ENCODE measurements at regions not wholly inside any gene's neighbourhood (a gene's known extent, or its start where the extent isn't known, plus 50 kb on each side); places are given as distances from the start of the nearest gene placed in this dataset.
"Not testable (repeated sequence)": the region's sequence is repeated elsewhere in the genome, so short reads cannot be mapped to it uniquely, and the experiment has no call there.

- DNase-seq (ENCODE audit: low spot score): no peak
Observed at GRCh38 chr18:75739682-75740081, 312.2 kb upstream of the SMIM21 start.

GRCh38 chr18:75735291-75735690, 307.8 kb upstream of the SMIM21 start:
- no peak for DNase-seq (ENCODE audit: low spot score)

- DNase-seq (ENCODE audit: low spot score): no peak
Observed at GRCh38 chr18:75730249-75730648, 302.7 kb upstream of the SMIM21 start.

GRCh38 chr18:75728621-75729020, 301.1 kb upstream of the SMIM21 start:
- DNase-seq (ENCODE audit: low spot score): no peak

- DNase-seq (ENCODE audit: low spot score): peak; percentile 8
Observed at GRCh38 chr18:75727456-75727855, 300.0 kb upstream of the SMIM21 start.

- no peak for DNase-seq (ENCODE audit: low spot score)
Observed at GRCh38 chr18:75723521-75724340, 296.2 kb upstream of the SMIM21 start.

GRCh38 chr18:75714766-75715165, 287.3 kb upstream of the SMIM21 start:
- no peak for DNase-seq (ENCODE audit: low spot score)

- not testable (repeated sequence) for DNase-seq (ENCODE audit: low spot score)
Observed at GRCh38 chr18:75712124-75712867, 284.8 kb upstream of the SMIM21 start.

GRCh38 chr18:75700561-75700960, 273.1 kb upstream of the SMIM21 start:
- DNase-seq (ENCODE audit: low spot score): no peak

GRCh38 chr18:75698861-75699260, 271.4 kb upstream of the SMIM21 start:
- DNase-seq (ENCODE audit: low spot score): no peak

- DNase-seq (ENCODE audit: low spot score): no peak
Observed at GRCh38 chr18:75697493-75697892, 270.0 kb upstream of the SMIM21 start.

GRCh38 chr18:75696391-75696790, 268.9 kb upstream of the SMIM21 start:
- no peak for DNase-seq (ENCODE audit: low spot score)

- DNase-seq (ENCODE audit: low spot score): no peak
Observed at GRCh38 chr18:75694292-75694691, 266.8 kb upstream of the SMIM21 start.

GRCh38 chr18:75691483-75691882, 264.0 kb upstream of the SMIM21 start:
- no peak for DNase-seq (ENCODE audit: low spot score)

GRCh38 chr18:75690283-75690682, 262.8 kb upstream of the SMIM21 start:
- not testable (repeated sequence) for DNase-seq (ENCODE audit: low spot score)

- no peak for DNase-seq (ENCODE audit: low spot score)
Observed at GRCh38 chr18:75687626-75688025, 260.1 kb upstream of the SMIM21 start.

- DNase-seq (ENCODE audit: low spot score): no peak
Observed at GRCh38 chr18:75683426-75683825, 255.9 kb upstream of the SMIM21 start.

GRCh38 chr18:75681538-75682115, 254.1 kb upstream of the SMIM21 start:
- DNase-seq (ENCODE audit: low spot score): no peak

GRCh38 chr18:75679331-75679730, 251.8 kb upstream of the SMIM21 start:
- no peak for DNase-seq (ENCODE audit: low spot score)

GRCh38 chr18:75678627-75679026, 251.1 kb upstream of the SMIM21 start:
- DNase-seq (ENCODE audit: low spot score): no peak

GRCh38 chr18:75677696-75678455, 250.4 kb upstream of the SMIM21 start:
- DNase-seq (ENCODE audit: low spot score): no peak

GRCh38 chr18:75660932-75661331, 233.4 kb upstream of the SMIM21 start:
- no peak for DNase-seq (ENCODE audit: low spot score)

Data from hepatic stellate cell (primary cell).